ENCODE measurements at regions not wholly inside any gene's neighbourhood (a gene's known extent, or its start where the extent isn't known, plus 50 kb on each side); places are given as distances from the start of the nearest gene placed in this dataset.

DNA sequence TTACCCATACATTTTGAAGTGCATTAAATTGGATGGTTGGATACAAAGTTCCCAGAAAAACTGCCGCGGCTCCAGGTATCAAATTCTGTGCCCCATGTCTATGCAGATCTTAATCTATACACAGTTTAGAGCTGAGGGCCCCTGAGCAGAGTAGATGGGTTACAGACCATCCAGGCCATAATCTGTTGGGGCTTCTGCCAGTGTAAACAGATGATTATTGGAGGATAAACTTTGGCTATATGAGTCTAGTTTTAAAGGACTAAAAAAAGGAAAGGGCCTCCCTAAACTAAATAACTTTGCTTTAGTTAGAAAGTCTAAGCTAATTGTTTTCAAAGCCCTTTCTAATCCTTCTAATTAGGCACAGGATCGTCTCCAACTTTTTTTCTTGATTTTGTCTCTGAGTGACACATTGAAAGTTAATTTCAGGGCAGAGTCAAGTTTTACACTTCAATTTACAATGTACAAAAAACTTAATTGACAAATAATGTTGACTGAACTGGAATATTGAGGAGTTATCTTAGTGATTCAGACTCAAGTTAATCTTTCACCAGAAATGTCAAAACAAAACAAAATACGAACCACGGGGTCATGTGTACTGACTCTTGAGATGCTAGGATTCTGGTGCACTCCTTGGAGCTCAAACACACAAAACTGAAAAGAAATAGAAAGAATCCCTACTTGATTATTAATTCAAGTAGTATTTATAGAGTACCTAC is 133.9 kb upstream of the SCAF11 start:
- no peaks in the 10 kb centered on the region for H3K36me3 ChIP-seq
- no peak for TF ChIP-seq EP300 (IDR thresholded peaks at IDR 0.05)
- no peak for TF ChIP-seq POLR2A (IDR thresholded peaks at IDR 0.05)
- TF ChIP-seq, protein P1, sequence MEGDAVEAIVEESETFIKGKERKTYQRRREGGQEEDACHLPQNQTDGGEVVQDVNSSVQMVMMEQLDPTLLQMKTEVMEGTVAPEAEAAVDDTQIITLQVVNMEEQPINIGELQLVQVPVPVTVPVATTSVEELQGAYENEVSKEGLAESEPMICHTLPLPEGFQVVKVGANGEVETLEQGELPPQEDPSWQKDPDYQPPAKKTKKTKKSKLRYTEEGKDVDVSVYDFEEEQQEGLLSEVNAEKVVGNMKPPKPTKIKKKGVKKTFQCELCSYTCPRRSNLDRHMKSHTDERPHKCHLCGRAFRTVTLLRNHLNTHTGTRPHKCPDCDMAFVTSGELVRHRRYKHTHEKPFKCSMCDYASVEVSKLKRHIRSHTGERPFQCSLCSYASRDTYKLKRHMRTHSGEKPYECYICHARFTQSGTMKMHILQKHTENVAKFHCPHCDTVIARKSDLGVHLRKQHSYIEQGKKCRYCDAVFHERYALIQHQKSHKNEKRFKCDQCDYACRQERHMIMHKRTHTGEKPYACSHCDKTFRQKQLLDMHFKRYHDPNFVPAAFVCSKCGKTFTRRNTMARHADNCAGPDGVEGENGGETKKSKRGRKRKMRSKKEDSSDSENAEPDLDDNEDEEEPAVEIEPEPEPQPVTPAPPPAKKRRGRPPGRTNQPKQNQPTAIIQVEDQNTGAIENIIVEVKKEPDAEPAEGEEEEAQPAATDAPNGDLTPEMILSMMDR (IDR thresholded peaks at IDR 0.05): no peak
- no peak for TF ChIP-seq POLR2AphosphoS5 (IDR thresholded peaks at IDR 0.05)
- H3K27ac ChIP-seq: peak overlapping the region in 1 of 4 donors; percentile 39
- no peak for ATAC-seq
- no peaks in the 10 kb centered on the region for H3K9me3 ChIP-seq
- no peak overlapping the region for H3K4me3 ChIP-seq
- WGBS, 2 donors (ENCODE audit: low coverage in 1 of 2): 21 to 44% methylated on average over 3 to 5 of the region's 5 CpGs
- H3K4me1 ChIP-seq: peaks cover 0 to 26% (median 0%) of the 10 kb centered on the region in 3 donors
- H3K27me3 ChIP-seq: no peaks in the 10 kb centered on the region

- H3K27ac ChIP-seq: no peak overlapping the region
- H3K27me3 ChIP-seq: no peaks in the 10 kb centered on the region
- no peak for TF ChIP-seq POLR2AphosphoS5 (IDR thresholded peaks at IDR 0.05)
- no peak for TF ChIP-seq POLR2A (IDR thresholded peaks at IDR 0.05)
- TF ChIP-seq, protein P1 (IDR thresholded peaks at IDR 0.05): no peak
- no peak for TF ChIP-seq EP300 (IDR thresholded peaks at IDR 0.05)
- H3K36me3 ChIP-seq: no peaks in the 10 kb centered on the region
- no peak for ATAC-seq
- H3K4me3 ChIP-seq: no peak overlapping the region
- H3K4me1 ChIP-seq: no peaks in the 10 kb centered on the region
- peaks cover 0 to 8% (median 0%) of the 10 kb centered on the region in 3 donors for H3K9me3 ChIP-seq
These were observed 122.0 kb upstream of the SCAF11 start for GRCh38 chr12:46112364-46112763.

DNA sequence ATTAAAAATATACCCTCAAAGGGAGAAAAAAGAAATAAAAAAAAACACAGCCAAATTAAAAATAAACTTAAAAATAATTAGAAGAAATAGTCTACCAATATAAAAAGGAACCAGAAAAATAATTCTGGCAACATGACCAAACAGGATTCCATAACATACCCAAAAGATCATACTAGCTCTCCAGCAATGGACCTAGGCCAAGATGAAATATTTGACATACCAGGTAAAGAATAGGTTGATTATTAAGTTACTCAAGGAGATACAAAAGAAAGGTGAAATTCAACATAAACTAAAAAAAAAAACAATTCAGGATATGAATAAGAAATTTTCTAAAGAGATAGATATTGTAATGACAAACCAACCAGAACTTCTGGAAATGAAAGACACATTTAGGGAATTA is 121.3 kb upstream of the SCAF11 start:
- no peaks in the 10 kb centered on the region for H3K4me1 ChIP-seq
- no peaks in the 10 kb centered on the region for H3K27me3 ChIP-seq
- ATAC-seq: no peak
- H3K9me3 ChIP-seq: peaks cover 0 to 8% (median 0%) of the 10 kb centered on the region in 3 donors
- TF ChIP-seq EP300 (IDR thresholded peaks at IDR 0.05) (no peak), POLR2AphosphoS5 (IDR thresholded peaks at IDR 0.05) (no peak), POLR2A (IDR thresholded peaks at IDR 0.05) (no peak)
- TF ChIP-seq, protein P1 (IDR thresholded peaks at IDR 0.05): no peak
- no peak overlapping the region for H3K27ac ChIP-seq
- H3K4me3 ChIP-seq: no peak overlapping the region
- H3K36me3 ChIP-seq: no peaks in the 10 kb centered on the region

DNA sequence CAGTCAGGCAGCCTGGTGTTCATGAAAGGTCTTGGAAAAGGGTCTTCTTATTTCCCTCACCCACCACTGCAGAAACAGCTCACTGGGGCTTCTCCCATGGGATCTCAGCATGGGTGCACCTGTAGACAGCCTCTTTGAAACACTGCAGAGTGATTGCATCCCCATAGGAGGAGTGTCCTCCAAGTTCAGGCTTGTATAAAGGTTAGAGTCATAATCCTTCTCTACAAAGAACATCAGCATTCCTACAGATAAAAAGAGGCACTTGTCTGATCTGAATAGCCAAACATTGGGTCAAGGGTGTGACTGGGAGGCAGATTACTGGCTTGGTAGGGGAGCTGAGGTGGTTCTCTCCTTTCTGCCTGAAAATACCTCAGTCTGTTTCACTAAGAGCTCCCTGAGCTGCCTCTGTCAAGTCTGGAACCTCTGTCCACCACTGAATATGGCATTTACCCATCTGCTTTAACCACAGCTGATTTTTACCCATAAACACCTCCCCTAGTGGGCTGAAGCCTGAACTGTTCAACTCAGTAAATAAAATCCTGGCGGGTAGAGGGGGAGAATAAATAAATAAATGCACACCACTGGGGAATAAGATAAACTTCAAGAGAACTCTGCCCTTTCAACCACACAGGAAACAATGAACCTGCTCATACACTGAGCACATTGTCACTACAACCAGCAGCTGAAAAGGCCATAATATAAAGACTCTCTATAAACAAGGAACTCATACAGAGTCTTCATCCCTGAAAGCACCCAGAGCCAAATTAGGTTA is 120.7 kb upstream of the SCAF11 start:
- Histone ChIP-seq H3K4me1 (no peaks in the 10 kb centered on the region), H3K27ac (no peak overlapping the region), H3K4me3 (no peak overlapping the region), H3K27me3 (no peaks in the 10 kb centered on the region), H3K9me3 (peaks cover 0 to 8% (median 0%) of the 10 kb centered on the region in 3 donors), H3K36me3 (no peaks in the 10 kb centered on the region)
- no peak for TF ChIP-seq EP300 (IDR thresholded peaks at IDR 0.05)
- no peak for TF ChIP-seq POLR2A (IDR thresholded peaks at IDR 0.05)
- TF ChIP-seq, protein P1 (IDR thresholded peaks at IDR 0.05): no peak
- TF ChIP-seq POLR2AphosphoS5 (IDR thresholded peaks at IDR 0.05): no peak
- no peak for ATAC-seq
- 50% methylated on average over 1 of the region's 1 CpG; no CpG with 5 or more reads in 1 of the 2 donors for WGBS, 2 donors (ENCODE audit: low coverage in 1 of 2)

DNA sequence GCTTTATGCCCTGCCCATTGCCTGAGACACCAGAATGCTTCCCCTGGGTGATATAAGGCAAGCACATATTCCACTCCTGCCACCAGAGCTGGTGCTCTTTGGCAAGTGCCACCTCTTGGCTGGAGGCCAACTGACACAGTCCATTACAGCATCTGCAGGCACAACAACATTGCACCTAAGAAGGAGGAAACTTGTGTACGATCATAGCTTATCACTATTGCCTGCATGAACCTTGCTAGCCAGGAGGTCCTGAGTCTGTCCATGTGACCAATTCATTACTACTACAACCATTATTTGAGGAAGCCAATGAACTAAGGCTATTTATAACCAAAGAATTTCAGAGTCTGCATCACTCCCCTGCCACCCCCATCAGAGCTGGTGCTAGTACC is 119.8 kb upstream of the SCAF11 start:
- no peak overlapping the region for H3K27ac ChIP-seq
- no peak overlapping the region for H3K4me3 ChIP-seq
- TF ChIP-seq, protein P1 (IDR thresholded peaks at IDR 0.05): no peak
- TF ChIP-seq POLR2A (IDR thresholded peaks at IDR 0.05) (no peak), POLR2AphosphoS5 (IDR thresholded peaks at IDR 0.05) (no peak), EP300 (IDR thresholded peaks at IDR 0.05) (no peak)
- ATAC-seq: no peak
- no peaks in the 10 kb centered on the region for H3K27me3 ChIP-seq
- WGBS, 2 donors (ENCODE audit: low coverage in 1 of 2): 50% methylated on average over 1 of the region's 1 CpG; no CpG with 5 or more reads in 1 of the 2 donors
- no peaks in the 10 kb centered on the region for H3K4me1 ChIP-seq
- no peaks in the 10 kb centered on the region for H3K36me3 ChIP-seq
- peaks cover 0 to 8% (median 0%) of the 10 kb centered on the region in 3 donors for H3K9me3 ChIP-seq

Measured in gastroesophageal sphincter (tissue), 4 donors.